ENCODE measurements at regions not wholly inside any gene's neighbourhood (a gene's known extent, or its start where the extent isn't known, plus 50 kb on each side); places are given as distances from the start of the nearest gene placed in this dataset.

- TF ChIP-seq CTCF (IDR thresholded peaks at IDR 0.05; ENCODE audit: poor library complexity) (no peak), EZH2phosphoT487 (IDR thresholded peaks at IDR 0.05; ENCODE audit: low read depth, severe bottlenecking, unreplicated experiment) (no peak), EZH2 (IDR thresholded peaks at IDR 0.05; ENCODE audit: borderline replicate concordance) (no peak)
Observed at GRCh38 chr10:106424054-106424453, 740.5 kb downstream of the SORCS1 start.
